HCT116 (cell line): ENCODE measurements at regions not wholly inside any gene's neighbourhood (a gene's known extent, or its start where the extent isn't known, plus 50 kb on each side); places are given as distances from the start of the nearest gene placed in this dataset.

ENCODE experiments used
- ATAC-seq: fragments of 200-7000 bp; cut with Tn5 transposase; 2 replicates; pipeline ENCODE4 v1.9.1; 2020; ENCODE audit warnings: mild to moderate bottlenecking, moderate library complexity
- BruUV-seq: library from RNA; stranded (reverse); fragments of 400-500 nt; replicated peaks from 2 replicates; lab custom pipeline; 2021; lab: Mats Ljungman, UMichigan
- CTCF ChIA-PET: fragments of 300-600 bp; sonication (Branson Sonifier 250); formaldehyde crosslinking; loops from one replicate; lab custom pipeline; 2021; ENCODE audit warnings: antibody characterized with exemption; lab: Charles Lee
- POLR2A ChIA-PET: fragments of 300-600, 350-600 bp; sonication (Branson Sonifier 250); formaldehyde crosslinking; loops from one replicate; lab custom pipeline; 2021; ENCODE audit warnings: antibody characterized with exemption; lab: Charles Lee
- RAD21 ChIA-PET, 2 experiments: fragments of 300-600 bp; sonication (Branson Sonifier 250); formaldehyde crosslinking; loops; one replicate each; lab custom pipeline; 2023; ENCODE audit warnings: low total read pairs in 2 of 2; ENCODE audit not compliant: uncharacterized antibody in 2 of 2, unreplicated experiment in 2 of 2, low non-redundant PET in 1 of 2; lab: Charles Lee
- DNase-seq: peaks from one replicate; pipeline ENCODE4 v3.0.0-alpha.2; 2010; ENCODE audit warnings: low read depth, low spot score
- H2AFZ ChIP-seq: fragments of 200-600 bp; shearing (Covaris generic), sonication (generic); 2 replicates; pipeline ENCODE4 v1.6.1; 2017; ENCODE audit warnings: low read depth, mixed run types, mixed read lengths, antibody characterized with exemption, low read length; ENCODE audit not compliant: poor library complexity, severe bottlenecking
- H3K27ac ChIP-seq: 2 replicates; pipeline ENCODE4 v1.5.1; 2012; ENCODE audit warnings: low read depth, low read length
- H3K27me3 ChIP-seq: fragments of 200-600 bp; sonication (generic); 2 replicates; pipeline ENCODE4 v1.6.1; 2016; ENCODE audit warnings: mixed run types, low read length, mixed read lengths; ENCODE audit not compliant: insufficient read depth
- H3K36me3 ChIP-seq, 2 experiments: fragments of 200-500 bp in 1 of 2; fragments of 200-600 bp in 1 of 2; sonication (Bioruptor generic) in 1 of 2; sonication (generic) in 1 of 2; 2 replicates each; pipeline versions ENCODE4 v1.5.1 to v1.6.1; 2014 to 2016; ENCODE audit warnings: low read length in 2 of 2, inconsistent platforms in 1 of 2, mixed read lengths in 1 of 2, mixed run types in 1 of 2; ENCODE audit not compliant: insufficient read depth in 2 of 2, control insufficient read depth in 1 of 2
- H3K4me1 ChIP-seq, 2 experiments: fragments of 200-600 bp in 1 of 2; sonication (generic) in 1 of 2; 2 replicates each; pipeline versions ENCODE4 v1.5.1 to v1.6.1; 2012 to 2017; ENCODE audit warnings: low read length in 2 of 2, inconsistent platforms in 1 of 2, mild to moderate bottlenecking in 1 of 2, mixed read lengths in 1 of 2, mixed run types in 1 of 2, moderate library complexity in 1 of 2; ENCODE audit not compliant: insufficient read depth in 2 of 2, control insufficient read depth in 1 of 2
- H3K4me2 ChIP-seq: fragments of 200-600 bp; sonication (generic); 2 replicates; pipeline ENCODE4 v1.6.1; 2017; ENCODE audit warnings: mixed run types, low read length, mixed read lengths
- H3K4me3 ChIP-seq, 2 experiments: fragments of 200-600 bp in 1 of 2; sonication (generic) in 1 of 2; replicated peaks in 1 of 2; 2 replicates each; pipeline ENCODE4 v1.5.1; 2011 to 2016; ENCODE audit warnings: low read length in 2 of 2, control low read depth in 1 of 2, low read depth in 1 of 2, mild to moderate bottlenecking in 1 of 2, mixed read lengths in 1 of 2, mixed run types in 1 of 2
- H3K79me2 ChIP-seq: fragments of 200-600 bp; sonication (generic); 2 replicates; pipeline ENCODE4 v1.6.1; 2017; ENCODE audit warnings: mild to moderate bottlenecking, mixed run types, low read length, moderate library complexity, mixed read lengths; ENCODE audit not compliant: insufficient read depth
- H3K9ac ChIP-seq: fragments of 200-600 bp; sonication (generic); 2 replicates; pipeline ENCODE4 v1.6.1; 2016; ENCODE audit warnings: low read length, mixed read lengths
- H3K9me2 ChIP-seq: fragments of 200-600 bp; sonication (generic), shearing (Covaris generic); 2 replicates; pipeline ENCODE4 v1.6.1; 2017; ENCODE audit warnings: mixed run types, mild to moderate bottlenecking, moderate library complexity; ENCODE audit not compliant: insufficient read depth
- H3K9me3 ChIP-seq, 2 experiments: fragments of 200-500 bp in 1 of 2; fragments of 200-600 bp in 1 of 2; sonication (Bioruptor generic) in 1 of 2; sonication (generic) in 1 of 2; 2 replicates each; pipeline ENCODE4 v1.6.1; 2014 to 2017; ENCODE audit warnings: low read length in 2 of 2, mixed read lengths in 2 of 2, inconsistent platforms in 1 of 2, low read depth in 1 of 2, mild to moderate bottlenecking in 1 of 2, mixed run types in 1 of 2, moderate library complexity in 1 of 2; ENCODE audit not compliant: control insufficient read depth in 1 of 2, insufficient read depth in 1 of 2
- H4K20me1 ChIP-seq: fragments of 200-600 bp; sonication (generic), shearing (Covaris generic); 2 replicates; pipeline ENCODE4 v1.6.1; 2017; ENCODE audit warnings: mixed run types, mild to moderate bottlenecking, moderate library complexity; ENCODE audit not compliant: insufficient read depth
- ATF3 ChIP-seq: IDR thresholded peaks from 2 replicates; pipeline ENCODE4 v1.6.1; 2012
- CBX3 ChIP-seq: IDR thresholded peaks from 2 replicates; pipeline ENCODE4 v1.6.1; 2012; ENCODE audit warnings: low read depth
- CEBPB ChIP-seq: IDR thresholded peaks from 2 replicates; pipeline ENCODE4 v1.6.1; 2012; ENCODE audit warnings: low read depth
- ELF1 ChIP-seq: IDR thresholded peaks from 2 replicates; pipeline ENCODE4 v1.6.1; 2012; ENCODE audit warnings: low read depth, borderline replicate concordance
- EZH2 ChIP-seq: fragments of 200-600 bp; sonication (generic); IDR thresholded peaks from 2 replicates; pipeline ENCODE4 v1.6.1; 2017; ENCODE audit warnings: antibody characterized with exemption, mixed run types
- JUND ChIP-seq: IDR thresholded peaks from 2 replicates; pipeline ENCODE4 v1.6.1; 2012
- POLR2A ChIP-seq: IDR thresholded peaks from 2 replicates; pipeline ENCODE4 v1.7.0; 2011; ENCODE audit warnings: borderline replicate concordance; ENCODE audit not compliant: insufficient read depth, insufficient read length; ENCODE audit errors: extremely low read depth
- POLR2AphosphoS5 ChIP-seq: IDR thresholded peaks from 2 replicates; pipeline ENCODE4 v1.6.1; 2011; ENCODE audit warnings: mild to moderate bottlenecking, low read depth, low read length, moderate library complexity
- RAD21 ChIP-seq: IDR thresholded peaks from 2 replicates; pipeline ENCODE4 v1.6.1; 2012; ENCODE audit warnings: low read depth, mild to moderate bottlenecking
- SIN3A ChIP-seq: IDR thresholded peaks from 2 replicates; pipeline ENCODE4 v1.6.1; 2012; ENCODE audit warnings: low read depth
- SP1 ChIP-seq: IDR thresholded peaks from 2 replicates; pipeline ENCODE4 v1.6.1; 2012; ENCODE audit warnings: low read depth
- SRF ChIP-seq: IDR thresholded peaks from 2 replicates; pipeline ENCODE4 v1.6.1; 2012; ENCODE audit warnings: low read depth
- TCF7L2 ChIP-seq: IDR thresholded peaks from 2 replicates; pipeline ENCODE4 v1.7.0; 2011; ENCODE audit warnings: borderline replicate concordance, inconsistent platforms; ENCODE audit not compliant: insufficient read depth, insufficient read length; ENCODE audit errors: extremely low read depth
- YY1 ChIP-seq: IDR thresholded peaks from 2 replicates; pipeline ENCODE4 v1.6.1; 2011; ENCODE audit warnings: low read length, low read depth, moderate library complexity, mild to moderate bottlenecking; ENCODE audit not compliant: insufficient replicate concordance; ENCODE audit errors: extremely low read depth
- ZBTB33 ChIP-seq: IDR thresholded peaks from 2 replicates; pipeline ENCODE4 v1.6.1; 2011; ENCODE audit warnings: mild to moderate bottlenecking, low read length, moderate library complexity; ENCODE audit not compliant: insufficient replicate concordance; ENCODE audit errors: extremely low read depth
- ZFX ChIP-seq: fragments of 450-650 bp; IDR thresholded peaks from 2 replicates; pipeline ENCODE4 v1.6.1; 2017
- ZNF274 ChIP-seq: fragments of 200-500 bp; sonication (Bioruptor generic); IDR thresholded peaks from 2 replicates; pipeline ENCODE4 v1.6.1; 2014; ENCODE audit warnings: mild to moderate bottlenecking, low read depth, low read length, inconsistent platforms
- intact Hi-C: fragments of 100-400 bp; cut with micrococcal nuclease; formaldehyde crosslinking; loops from 2 replicates; pipeline ENCODE4 v1.10.0; 2022
- TF ChIP-seq, protein P1 (sequence below): IDR thresholded peaks from 2 replicates; pipeline ENCODE4 v1.6.1; 2012
- TF ChIP-seq, protein P2 (sequence below), 3 experiments: fragments of 200-600 bp in 1 of 3; sonication (generic) in 1 of 3; IDR thresholded peaks in 2 of 3; conservative IDR thresholded peaks in 1 of 3; 2 replicates each; pipeline ENCODE4 v1.5.1; 2012 to 2017; ENCODE audit warnings: low read depth in 2 of 3, low read length in 2 of 3, antibody characterized with exemption in 1 of 3, borderline replicate concordance in 1 of 3, control low read depth in 1 of 3, mild to moderate bottlenecking in 1 of 3, mixed read lengths in 1 of 3, mixed run types in 1 of 3, moderate library complexity in 1 of 3; ENCODE audit not compliant: insufficient read depth in 1 of 3
- TF ChIP-seq, protein P3 (sequence below): IDR thresholded peaks from 2 replicates; pipeline ENCODE4 v1.6.1; 2012; ENCODE audit warnings: low read depth

DNA sequence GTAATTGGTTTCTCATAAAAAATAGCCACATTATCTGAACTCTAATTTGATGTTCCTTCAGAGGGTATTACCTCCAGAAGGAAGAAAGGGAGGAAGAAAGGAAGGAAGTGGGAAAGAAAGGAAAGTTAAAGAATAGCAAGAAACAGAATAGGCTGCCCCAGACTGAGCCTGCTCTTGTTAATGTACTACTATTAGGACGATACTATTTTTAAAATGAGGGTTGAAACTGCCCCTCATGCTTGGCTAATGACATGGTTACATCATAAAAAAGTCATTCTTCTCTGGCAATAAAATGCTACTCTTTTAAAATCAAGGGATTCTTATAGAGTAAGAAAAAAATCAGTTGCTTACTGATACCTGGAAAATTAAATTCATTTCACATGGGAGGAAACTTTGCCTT is 253.0 kb downstream of the KTN1 start:
- Histone ChIP-seq H3K9ac (no peak overlapping the region), H3K36me3 (no peaks in the 10 kb centered on the region), H2AFZ (no peak overlapping the region), H3K9me3 (no peaks in the 10 kb centered on the region), H3K27me3 (no peaks in the 10 kb centered on the region), H3K4me3 (no peak overlapping the region), H3K9me2 (no peaks in the 10 kb centered on the region), H3K4me2 (no peak overlapping the region), H3K79me2 (no peaks in the 10 kb centered on the region), H3K27ac (no peak overlapping the region), H4K20me1 (no peaks in the 10 kb centered on the region), H3K4me1 (peaks cover 0 to 14% of the 10 kb centered on the region in 2 experiments; a peak in 2 of 4 replicates)
- POLR2A ChIA-PET = no interaction called here
- intact Hi-C loops = no loop called here
- ATAC-seq (no peak), DNase-seq (no peak)
- RAD21 ChIA-PET = no interaction called here
- BruUV-seq = no TSS peak
- TF ChIP-seq RAD21 = no peak
- no peak for TF ChIP-seq EZH2
- no peak for TF ChIP-seq SP1
- no peak for TF ChIP-seq YY1
- TF ChIP-seq, protein P1, sequence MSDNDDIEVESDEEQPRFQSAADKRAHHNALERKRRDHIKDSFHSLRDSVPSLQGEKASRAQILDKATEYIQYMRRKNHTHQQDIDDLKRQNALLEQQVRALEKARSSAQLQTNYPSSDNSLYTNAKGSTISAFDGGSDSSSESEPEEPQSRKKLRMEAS = no peak
- TF ChIP-seq, protein P2, sequence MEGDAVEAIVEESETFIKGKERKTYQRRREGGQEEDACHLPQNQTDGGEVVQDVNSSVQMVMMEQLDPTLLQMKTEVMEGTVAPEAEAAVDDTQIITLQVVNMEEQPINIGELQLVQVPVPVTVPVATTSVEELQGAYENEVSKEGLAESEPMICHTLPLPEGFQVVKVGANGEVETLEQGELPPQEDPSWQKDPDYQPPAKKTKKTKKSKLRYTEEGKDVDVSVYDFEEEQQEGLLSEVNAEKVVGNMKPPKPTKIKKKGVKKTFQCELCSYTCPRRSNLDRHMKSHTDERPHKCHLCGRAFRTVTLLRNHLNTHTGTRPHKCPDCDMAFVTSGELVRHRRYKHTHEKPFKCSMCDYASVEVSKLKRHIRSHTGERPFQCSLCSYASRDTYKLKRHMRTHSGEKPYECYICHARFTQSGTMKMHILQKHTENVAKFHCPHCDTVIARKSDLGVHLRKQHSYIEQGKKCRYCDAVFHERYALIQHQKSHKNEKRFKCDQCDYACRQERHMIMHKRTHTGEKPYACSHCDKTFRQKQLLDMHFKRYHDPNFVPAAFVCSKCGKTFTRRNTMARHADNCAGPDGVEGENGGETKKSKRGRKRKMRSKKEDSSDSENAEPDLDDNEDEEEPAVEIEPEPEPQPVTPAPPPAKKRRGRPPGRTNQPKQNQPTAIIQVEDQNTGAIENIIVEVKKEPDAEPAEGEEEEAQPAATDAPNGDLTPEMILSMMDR (IDR thresholded peaks at IDR 0.05 in 2 of 3, conservative IDR thresholded peaks at IDR 0.05 in 1 of 3; ENCODE audit: borderline replicate concordance in 1 of 3, insufficient read depth in 1 of 3, low read depth in 2 of 3, low read length in 2 of 3) = no peak
- TF ChIP-seq CEBPB = no peak
- no peak for TF ChIP-seq POLR2A
- TF ChIP-seq CBX3 = no peak
- no peak for TF ChIP-seq SRF
- TF ChIP-seq SIN3A = no peak
- no peak for TF ChIP-seq JUND
- TF ChIP-seq ELF1 = no peak
- TF ChIP-seq ZBTB33 = no peak
- TF ChIP-seq ZNF274 = no peak
- TF ChIP-seq ZFX = no peak
- TF ChIP-seq, protein P3, sequence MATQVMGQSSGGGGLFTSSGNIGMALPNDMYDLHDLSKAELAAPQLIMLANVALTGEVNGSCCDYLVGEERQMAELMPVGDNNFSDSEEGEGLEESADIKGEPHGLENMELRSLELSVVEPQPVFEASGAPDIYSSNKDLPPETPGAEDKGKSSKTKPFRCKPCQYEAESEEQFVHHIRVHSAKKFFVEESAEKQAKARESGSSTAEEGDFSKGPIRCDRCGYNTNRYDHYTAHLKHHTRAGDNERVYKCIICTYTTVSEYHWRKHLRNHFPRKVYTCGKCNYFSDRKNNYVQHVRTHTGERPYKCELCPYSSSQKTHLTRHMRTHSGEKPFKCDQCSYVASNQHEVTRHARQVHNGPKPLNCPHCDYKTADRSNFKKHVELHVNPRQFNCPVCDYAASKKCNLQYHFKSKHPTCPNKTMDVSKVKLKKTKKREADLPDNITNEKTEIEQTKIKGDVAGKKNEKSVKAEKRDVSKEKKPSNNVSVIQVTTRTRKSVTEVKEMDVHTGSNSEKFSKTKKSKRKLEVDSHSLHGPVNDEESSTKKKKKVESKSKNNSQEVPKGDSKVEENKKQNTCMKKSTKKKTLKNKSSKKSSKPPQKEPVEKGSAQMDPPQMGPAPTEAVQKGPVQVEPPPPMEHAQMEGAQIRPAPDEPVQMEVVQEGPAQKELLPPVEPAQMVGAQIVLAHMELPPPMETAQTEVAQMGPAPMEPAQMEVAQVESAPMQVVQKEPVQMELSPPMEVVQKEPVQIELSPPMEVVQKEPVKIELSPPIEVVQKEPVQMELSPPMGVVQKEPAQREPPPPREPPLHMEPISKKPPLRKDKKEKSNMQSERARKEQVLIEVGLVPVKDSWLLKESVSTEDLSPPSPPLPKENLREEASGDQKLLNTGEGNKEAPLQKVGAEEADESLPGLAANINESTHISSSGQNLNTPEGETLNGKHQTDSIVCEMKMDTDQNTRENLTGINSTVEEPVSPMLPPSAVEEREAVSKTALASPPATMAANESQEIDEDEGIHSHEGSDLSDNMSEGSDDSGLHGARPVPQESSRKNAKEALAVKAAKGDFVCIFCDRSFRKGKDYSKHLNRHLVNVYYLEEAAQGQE = no peak
- no peak for TF ChIP-seq POLR2AphosphoS5
- no peak for TF ChIP-seq TCF7L2
- no peak for TF ChIP-seq ATF3
- CTCF ChIA-PET = no interaction called here
